ENCODE measurements at regions not wholly inside any gene's neighbourhood (a gene's known extent, or its start where the extent isn't known, plus 50 kb on each side); places are given as distances from the start of the nearest gene placed in this dataset.
"Not testable (repeated sequence)": the region's sequence is repeated elsewhere in the genome, so short reads cannot be mapped to it uniquely, and the experiment has no call there.

DNA sequence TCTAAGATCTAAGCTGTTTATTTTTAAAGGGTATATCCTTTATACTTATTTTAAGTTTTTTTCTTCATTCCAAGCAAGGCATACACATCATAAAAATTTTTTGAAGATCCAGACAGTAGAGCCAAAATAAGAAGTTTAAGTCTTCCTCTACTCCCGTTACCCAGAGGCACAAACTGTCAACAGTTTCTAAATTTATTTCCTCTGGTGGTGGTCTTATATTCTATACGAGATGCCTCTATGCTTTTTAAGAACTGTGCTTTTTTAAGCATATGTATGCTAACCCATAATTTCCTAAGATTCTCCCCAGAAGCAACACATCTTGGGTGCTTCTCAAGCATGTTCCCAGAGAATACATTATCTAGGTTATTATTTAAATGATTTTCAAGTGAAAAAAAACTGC is 383.6 kb downstream of the COG6 start:
- no peak for DNase-seq (ENCODE audit: low read depth in 2 of 2)

DNA sequence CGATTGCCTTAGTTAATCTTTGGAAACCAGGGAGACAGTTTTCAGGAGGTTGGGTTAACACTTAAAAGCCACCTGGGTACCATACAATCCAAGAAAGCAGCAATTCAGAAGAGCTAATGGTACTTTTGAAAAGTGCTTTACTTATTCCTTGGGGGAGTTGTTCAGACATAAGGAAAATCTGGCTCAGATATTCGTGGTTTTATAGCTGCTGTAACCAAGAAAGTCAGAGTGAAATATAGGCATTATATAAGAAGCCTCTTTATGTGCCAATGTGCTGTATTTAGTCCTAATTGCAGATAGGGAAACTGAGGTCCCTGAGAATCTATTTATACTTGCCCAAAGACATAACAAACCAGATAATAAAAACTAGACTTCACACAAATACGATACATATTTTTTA is 387.5 kb downstream of the COG6 start:
- no peak for DNase-seq (ENCODE audit: low read depth in 2 of 2)

DNA sequence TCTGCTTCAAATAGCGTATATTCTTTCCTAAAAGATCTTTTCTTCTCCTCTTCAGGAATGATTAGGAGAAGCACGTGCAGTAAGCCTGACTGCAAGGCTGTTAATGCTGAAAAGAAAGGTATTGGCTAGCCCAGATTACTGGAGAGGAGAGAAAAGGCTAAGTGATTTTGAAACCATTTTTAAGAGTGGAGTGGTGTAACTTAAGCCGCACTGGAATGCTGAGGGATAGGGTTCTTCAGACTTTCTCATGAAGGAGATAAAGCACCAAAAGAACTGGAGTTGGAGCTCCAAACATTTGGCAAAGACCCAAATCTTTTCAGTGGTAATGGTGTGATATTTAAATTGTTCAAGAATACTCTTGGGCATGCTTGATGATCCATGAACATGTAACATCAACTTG is 388.3 kb downstream of the COG6 start:
- no peak for DNase-seq (ENCODE audit: low read depth in 2 of 2)

DNA sequence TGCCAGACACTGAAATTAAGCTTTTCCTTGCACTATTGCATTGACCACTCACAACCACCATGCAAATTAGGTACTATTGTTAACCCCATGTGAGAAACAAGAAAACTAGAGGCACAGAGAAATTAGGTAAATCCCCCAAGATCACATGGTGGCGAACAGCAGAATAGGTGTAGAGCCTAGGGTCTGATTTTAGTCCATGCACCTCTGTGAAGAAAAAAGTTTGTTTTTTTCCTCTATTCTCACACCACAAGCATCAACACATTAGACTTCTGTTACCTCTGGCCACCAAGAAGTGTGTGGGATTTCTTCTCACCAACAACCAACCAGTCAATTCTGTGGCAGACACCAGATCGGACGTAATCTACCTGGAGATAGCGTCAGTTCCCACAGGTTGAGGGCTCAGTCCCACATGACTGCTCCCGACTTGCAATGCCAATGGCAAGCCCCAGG is 391.9 kb downstream of the COG6 start:
- DNase-seq (ENCODE audit: low read depth in 2 of 2), result no peak

DNA sequence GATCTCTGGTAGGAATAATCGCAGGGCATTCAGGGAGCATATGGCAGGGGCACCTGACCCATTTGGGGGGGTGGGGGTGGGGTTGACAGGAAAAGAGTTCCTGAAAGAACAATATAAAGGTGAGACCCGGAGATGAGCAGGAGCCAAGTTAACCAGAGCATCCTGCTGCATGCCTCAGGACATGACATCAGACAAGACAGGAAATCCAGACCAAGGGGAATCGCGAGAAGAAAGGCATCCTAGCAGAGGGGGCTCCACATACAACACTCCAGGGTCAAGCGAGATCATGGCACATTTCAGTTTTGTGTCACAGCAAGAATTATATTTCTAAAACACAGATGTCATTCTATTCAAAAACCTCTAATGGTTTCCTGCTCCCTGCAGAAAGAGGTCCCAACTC is 393.1 kb downstream of the COG6 start:
- DNase-seq (ENCODE audit: low read depth in 2 of 2), result no peak

DNA sequence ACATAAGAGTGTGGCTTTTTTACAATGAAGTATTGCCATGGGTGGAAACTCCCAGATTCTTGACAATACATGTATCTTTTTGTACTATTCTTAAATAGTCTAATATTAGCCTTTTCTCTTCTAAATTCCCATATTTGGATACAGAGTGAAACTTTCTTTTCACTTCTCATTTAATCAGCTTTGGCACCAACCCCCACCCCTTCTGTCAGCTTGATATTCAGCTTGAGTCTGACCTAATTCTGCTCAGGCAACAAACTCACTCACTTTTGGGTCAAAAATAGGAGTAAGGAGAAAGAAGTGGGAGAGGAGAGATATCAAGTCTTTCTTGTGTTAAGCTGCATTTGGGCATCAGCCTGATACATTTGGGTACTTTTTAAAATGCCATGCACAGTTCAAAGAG is 397.5 kb downstream of the COG6 start:
- DNase-seq (ENCODE audit: low read depth in 2 of 2), result no peak

DNA sequence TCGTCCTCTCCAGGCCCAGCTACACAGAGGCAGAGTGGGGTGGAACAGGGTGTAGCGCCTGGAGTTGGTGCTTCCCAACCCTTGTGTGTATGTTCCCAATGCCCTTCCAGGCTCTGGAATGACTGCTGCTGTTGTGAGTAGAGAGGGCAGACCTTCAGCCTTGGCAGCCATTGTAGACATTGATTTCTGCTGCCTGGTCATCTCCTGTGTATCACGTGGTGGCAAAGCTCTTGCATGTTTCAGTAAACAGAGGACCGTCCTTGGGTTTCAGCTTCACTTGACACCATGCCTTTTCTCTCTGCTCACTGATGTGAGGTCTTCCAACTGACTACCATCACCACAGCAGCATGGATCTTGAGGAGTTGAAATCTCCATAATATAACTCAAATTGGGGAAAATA is 397.9 kb downstream of the COG6 start:
- no peak for DNase-seq (ENCODE audit: low read depth in 2 of 2)

DNA sequence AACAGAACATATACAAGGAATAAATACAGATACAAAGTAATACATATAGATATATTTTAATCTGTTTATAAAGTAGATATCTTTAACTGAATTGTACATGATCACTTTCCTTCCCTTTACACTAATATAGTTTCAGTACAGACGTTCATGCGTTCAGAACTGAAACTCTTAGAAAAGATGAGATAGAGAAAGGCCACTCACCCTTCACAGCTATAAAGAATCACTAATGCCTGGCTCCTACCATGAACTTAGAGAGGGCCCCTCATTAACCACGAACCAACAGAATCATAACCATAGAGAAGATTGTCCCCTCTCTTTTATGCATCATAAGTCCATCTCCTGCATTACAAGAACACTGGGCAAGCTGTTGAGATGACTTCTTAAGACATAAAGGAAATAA is 399.0 kb downstream of the COG6 start:
- not testable (repeated sequence) for DNase-seq (ENCODE audit: low read depth in 2 of 2)

DNA sequence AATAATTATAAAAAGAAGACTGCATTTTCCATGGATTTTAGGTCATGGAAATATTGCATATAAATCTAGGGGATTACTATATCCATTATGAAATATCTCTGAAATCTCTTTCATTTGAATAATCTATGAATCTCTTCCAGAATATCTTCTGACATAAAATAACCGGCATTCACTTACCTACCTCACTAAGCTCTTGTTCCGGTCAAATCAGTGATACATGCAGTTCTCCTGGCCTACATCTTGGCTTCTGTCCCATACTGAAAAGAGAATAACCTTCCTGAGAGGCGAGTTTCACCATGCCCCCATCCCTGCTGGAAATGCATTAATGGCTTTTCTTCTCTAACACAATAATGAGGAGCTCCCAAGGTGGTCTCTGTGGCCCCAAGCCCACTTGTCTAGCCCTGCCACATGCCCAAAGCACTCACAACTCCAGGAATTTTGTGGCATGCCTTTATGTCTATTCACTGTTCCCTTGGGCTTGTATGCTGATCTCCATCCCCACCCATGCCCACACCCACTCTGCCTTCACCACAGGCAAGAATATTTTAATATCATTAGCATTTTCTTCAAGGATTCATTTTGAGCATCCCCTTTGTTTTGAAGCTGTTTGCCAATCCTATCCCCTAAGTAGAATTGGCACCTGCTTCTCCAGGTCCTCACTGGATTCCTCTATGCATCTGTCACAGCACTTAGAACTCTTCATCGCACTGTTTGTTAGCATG is 401.6 kb downstream of the COG6 start:
- DNase-seq (ENCODE audit: low read depth in 2 of 2), result no peak

DNA sequence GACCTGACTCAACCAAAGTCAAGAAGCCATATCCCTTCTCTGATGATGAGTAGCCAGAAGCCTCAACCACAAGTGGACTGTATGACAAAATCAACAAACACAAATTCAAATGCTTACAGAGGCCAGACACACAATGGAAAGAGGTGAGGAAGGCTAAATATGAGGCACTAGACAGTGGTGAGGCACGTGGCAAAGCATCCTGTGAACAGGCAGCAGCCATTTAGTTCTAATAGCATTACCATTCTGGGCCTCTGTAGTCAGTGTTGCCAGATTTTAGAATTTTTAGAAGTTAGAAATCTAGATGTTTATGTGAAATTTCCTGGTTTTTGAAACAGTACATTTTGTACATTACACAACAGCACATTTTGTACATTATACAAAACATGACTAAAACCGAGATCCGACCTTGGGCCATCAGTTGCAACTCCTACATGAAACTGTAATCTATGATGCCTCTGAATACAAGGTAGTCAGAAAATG is 403.3 kb downstream of the COG6 start:
- no peak for DNase-seq (ENCODE audit: low read depth in 2 of 2)

DNA sequence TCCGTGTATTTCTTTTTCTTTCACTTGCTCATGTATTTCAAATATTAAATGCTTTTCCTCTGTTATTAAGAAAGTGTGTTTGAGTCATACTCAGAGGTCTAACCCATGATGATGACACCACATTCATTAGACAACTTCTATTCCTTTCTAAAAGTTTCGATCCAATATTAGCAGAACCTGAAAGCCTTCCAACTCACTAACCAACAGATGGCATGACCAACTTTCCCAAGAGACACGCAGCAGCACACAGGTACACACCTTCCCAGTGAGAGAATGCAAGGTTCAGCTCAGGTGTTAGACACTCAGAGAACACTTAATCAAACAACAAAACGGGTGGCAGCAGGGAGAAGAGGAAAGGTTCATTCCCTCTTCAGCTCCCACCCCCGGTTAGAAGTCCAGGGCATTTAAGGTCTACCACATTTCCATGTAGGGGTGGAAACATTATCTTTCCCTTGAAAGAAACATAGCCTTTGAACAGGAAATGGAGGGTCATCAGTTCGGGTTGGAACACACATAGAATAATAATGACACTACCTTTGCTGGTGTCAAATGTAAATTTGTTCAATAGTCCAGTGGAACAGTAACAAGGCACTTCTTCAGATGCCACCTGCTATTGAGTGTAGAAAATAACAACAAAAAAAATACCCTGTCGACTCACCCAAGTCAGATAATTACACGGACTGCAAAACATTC is 404.2 kb downstream of the COG6 start:
- no peak for DNase-seq (ENCODE audit: low read depth in 2 of 2)

DNA sequence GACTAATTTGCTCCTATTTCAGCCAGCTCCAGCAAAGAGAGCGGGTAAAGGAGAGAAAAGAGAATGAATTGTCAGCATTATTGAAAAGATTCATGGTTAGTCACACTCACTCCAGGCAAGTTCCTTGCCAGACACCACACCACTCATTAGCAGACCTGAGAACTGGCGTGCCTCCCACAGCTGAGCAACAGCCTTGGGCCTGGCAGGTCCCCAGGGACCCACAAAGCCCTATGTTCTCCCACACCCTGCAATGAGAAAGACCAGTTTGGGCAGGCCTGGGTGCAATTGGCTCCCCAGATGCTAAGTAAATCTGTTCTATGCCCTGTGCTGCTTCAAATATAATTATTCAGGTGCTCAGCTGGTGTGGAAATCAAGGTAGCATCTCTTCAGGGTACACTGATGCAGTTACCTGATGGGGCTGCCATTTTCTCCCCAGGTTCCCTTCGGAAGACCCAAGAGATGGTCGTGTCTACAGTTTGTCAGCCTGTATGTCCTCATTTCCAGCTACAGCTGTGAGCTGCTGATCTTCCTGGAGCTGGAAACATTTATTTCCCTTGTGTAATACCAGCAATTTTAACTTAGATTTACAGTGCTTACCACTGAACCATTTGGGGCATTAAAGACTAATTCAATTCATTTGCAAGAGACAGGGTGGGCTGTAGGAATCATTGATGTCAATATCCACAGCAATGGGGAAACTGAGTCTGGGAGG is 405.0 kb downstream of the COG6 start:
- no peak for DNase-seq (ENCODE audit: low read depth in 2 of 2)

DNA sequence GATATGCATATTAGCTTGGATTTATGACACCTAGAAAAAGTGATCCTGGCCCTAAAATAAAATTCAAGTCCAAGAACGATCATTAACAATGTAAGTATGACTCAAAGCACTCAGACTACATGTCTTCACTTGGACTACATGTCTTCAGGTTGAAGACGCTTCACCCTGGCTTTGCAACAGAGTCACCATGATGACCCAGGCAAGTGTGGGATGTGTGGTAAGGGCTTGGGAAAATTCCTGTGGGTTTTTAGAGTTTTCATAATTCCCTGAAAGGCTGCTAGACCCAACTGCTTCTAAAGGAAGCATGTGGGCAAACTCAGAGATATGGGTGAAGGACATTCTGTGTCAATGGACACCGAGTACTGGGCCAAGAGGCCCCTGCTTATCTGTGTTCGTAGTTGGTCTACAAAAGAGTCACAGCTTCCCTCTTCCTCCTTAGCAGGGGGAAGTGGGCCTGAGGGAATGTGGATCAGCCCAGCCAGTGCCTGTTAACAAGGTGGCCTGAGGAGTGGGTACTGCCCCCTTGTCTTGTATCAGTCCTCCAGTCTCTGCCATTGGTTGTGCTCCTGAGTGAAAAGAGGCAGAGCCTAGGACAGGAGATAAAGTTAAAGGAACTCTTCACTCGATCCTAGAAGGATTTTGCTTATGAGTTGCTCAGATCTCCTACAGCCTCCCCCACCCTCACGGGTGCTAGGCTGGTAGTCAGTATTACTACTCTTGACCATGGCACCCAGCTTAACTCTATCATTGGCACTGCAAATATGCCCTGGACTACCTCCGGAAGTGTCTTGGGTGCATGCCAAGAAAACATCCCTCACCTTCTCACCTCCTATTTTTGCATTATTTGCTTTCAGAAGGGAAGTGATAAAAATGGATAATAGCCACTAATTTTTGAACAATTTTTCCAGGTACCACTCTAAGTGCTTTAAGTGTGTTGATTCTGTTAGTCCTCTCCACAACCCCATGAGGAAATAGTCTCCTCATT is 406.3 kb downstream of the COG6 start:
- DNase-seq (ENCODE audit: low read depth in 2 of 2), result no peak

DNA sequence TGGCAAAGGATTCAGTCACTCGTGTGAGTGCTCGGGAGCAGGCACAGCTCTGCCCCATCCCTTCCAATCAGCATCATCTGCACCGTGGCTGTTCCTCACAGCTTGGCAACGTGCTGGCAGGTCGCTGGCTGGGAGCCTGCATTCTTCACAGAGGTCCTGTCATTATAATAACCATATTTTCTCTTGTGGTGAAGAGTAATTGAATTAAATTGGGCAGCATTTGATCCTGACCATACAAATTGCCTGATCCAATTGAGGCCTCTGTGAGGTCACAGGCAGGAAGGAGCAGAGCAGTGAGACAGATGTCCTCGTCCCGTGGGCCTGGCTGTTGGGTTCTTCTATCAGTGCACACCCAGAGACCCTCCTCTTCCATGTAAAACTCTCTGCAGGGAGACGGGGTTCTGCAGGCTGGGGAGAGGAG is 407.8 kb downstream of the COG6 start:
- DNase-seq (ENCODE audit: low read depth in 2 of 2), result no peak

DNA sequence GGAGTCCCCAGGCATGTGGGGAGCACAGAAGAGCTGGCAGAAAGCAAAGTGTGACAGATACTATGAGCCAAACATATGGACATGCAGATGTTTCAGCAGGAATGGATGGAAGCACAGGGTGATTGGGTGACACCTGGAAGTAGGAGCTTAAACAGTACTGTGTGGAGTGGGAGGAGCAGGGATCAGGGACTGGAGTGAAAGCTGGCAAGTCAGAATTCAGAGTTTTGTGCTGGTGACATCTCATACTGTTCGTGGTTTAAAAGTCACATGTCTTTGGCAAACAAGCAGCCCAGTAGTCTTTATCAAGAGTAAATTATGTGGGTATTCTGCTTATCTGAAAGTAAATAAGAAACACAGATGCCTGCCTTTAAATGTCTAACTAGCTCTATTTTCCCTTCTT is 408.2 kb downstream of the COG6 start:
- no peak for DNase-seq (ENCODE audit: low read depth in 2 of 2)

DNA sequence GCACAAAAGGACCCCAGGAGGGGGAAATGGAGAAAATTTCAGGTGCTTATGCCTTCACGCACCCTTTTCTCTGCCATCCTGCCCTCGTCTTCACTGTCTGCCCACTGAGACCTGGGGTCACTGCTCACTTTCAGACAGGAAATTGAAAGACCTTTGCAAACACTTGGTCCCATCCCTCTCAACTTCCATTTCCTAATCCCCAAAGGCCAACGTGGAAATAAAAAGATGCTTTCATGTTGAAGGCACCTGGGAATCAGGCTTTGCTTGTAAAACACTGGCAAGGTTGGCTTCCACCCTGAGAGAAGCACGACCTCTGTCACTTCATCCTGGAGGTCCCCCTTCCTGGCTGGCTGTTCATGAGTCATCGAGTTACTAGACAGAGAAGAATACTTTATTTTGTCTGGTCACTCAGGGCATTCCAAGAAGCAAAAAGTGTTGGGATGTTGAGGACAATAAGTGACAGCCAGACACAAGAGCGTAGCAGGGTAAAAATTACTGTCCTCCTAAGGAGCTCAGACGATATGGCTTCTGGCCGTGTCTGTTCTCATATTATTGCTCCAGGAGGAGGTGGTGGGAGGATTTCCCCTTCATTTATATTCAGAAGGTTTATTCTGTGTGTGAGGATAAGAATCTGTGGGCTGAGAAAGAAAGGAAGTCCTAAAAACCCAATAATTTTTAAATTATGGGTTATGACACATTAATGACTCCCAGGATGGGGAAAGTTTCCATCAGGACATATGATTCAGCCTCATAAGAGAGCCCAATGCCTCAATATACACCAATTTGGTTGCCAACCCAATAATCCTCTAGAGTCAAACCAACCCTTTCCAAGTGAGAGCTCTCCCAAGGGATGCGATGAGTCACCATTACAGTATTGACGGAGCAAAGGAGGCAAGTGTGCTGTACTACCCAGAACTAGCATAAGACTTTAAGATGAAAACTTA is 409.0 kb downstream of the COG6 start:
- DNase-seq (ENCODE audit: low read depth in 2 of 2), result no peak

DNA sequence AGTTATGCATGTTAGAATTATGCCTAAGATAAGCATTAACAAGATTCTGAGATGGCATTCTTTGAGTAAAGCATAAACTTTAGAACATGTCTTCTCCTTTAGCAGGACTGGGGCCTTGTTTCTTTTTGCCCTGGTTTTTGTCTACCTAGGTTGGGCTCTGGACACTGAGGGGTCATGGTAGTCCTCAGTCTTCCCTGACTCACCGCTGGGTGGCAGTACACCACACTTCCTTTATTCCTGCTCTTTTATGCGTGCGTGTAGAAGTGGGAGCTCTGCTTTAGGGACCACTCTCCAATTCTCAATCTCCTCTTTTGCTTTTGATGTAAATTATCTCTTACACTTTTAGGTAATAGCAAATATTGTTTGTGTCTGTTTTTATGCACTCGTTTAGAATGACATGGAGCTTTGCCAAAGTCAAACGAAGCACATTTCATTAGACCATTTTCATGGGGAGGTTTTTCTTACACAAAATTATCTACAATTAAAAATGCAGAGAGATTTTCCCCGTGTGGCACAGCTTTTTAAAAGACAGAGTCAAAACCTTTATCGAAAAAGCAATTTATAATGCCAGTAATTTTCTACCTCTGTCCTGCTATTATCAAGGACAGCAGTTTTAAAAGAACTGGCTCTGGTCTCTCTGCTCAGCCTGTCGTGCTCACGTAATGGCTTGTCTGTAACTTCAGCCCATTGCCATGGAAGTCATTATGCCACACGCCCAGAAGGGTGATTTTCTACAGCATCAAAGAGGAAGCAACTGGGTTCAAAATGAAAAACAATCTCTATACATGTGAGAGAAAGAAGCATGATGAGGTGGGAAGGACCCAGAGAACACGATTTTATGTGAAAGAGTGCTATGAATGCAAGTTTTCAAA is 413.9 kb downstream of the COG6 start:
- peak; percentile 34 to 46 for DNase-seq (ENCODE audit: low read depth in 2 of 2)

DNA sequence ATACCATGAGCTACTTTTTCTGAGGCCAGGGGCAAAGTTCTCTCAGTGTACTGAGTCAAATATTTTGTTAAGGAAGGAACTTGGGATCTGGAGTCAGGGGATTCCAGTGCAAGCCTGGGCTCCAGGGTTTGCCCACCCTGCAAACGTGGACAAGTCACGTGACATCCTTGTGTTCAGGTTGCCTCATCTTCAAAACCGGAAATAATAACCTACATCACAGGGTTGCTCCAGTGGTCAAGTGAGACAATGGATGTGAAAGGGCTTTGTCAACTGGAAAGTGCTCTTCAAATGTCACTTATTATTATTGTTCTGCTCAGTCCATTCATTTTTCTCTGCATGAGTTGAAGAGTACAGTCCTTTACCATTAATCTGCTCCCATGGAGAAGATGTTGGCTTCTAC is 414.9 kb downstream of the COG6 start:
- no peak for DNase-seq (ENCODE audit: low read depth in 2 of 2)

DNA sequence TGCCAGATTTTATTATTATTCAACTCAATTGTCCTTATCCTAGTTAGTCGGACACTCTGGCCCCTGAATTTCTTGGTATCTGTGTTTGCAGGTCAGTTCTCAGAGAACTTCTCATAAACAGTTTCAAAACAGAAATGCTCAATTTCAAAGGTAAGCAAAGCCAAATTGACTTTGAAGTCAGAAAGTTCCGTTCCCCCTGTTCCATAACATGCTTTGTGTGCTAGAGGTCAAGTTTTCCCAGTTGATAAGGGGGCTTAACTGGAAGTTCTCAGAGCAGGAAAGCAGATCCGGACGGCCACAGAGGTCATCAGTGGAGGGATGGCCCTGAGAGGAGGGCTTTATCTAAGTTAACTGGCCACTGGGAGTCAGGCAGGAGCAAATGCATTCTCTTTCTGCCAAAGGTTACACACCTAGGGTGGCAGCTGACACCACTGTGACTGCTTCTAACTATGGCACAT is 417.2 kb downstream of the COG6 start:
- no peak for DNase-seq (ENCODE audit: low read depth in 2 of 2)
